NCI-H2196 (cell line): ENCODE measurements at regions not wholly inside any gene's neighbourhood (a gene's known extent, or its start where the extent isn't known, plus 50 kb on each side); places are given as distances from the start of the nearest gene placed in this dataset.

ENCODE experiments used
- DNase-seq: peaks from one replicate; lab custom pipeline; 2025; ENCODE audit not compliant: unreplicated experiment; lab: John Stamatoyannopoulos, UW

GRCh38 chr11:111444040-111444439, 65.0 kb upstream of the POU2AF1 start:
- DNase-seq = no peak

DNA sequence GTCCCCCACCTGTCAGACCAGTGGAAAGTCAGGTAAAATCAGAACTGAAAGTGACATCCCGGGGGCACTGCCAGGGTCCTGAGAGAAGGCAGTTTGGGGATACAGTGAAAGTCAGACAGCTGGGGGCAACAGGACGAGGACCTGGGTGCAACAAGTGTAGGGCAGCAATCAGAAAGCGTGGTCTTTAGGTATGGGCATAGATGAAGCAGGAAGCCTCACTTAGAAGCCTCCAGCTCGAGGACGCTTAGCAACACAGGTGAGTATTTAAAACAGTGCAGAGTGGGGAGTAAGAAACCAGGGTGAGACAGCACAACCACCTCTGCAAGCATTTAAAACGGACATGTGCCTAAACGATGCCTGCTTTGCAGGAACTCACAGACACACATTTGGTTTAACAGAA, 64.6 kb upstream of the POU2AF1 start:
- DNase-seq = no peak

- no peak for DNase-seq
Observed at GRCh38 chr11:111443032-111443431, 64.0 kb upstream of the POU2AF1 start.

GRCh38 chr11:111441443-111441842, 62.4 kb upstream of the POU2AF1 start:
- DNase-seq = no peak

- no peak for DNase-seq
Observed at GRCh38 chr11:111440416-111441205, 61.5 kb upstream of the POU2AF1 start.

DNA sequence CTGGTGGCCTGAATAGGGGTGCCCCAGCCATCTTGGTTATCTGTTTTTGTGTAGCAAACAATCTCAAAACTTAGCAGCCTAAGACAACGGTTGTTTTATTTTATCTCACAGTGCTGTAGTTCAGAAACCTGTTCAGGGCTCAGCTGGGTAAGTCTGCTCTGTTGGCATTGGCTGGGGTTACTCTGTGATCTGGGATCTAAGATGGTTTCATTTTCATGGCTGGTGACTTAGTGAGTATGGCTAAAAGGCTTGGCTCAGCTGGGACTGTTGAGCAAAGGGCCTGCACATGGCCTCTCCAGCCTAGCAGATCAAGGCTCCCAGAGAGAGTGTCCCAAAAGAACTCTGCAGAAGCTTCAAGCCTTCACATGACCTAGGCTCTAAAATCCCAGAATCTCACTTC, 60.8 kb upstream of the POU2AF1 start:
- DNase-seq = no peak

DNA sequence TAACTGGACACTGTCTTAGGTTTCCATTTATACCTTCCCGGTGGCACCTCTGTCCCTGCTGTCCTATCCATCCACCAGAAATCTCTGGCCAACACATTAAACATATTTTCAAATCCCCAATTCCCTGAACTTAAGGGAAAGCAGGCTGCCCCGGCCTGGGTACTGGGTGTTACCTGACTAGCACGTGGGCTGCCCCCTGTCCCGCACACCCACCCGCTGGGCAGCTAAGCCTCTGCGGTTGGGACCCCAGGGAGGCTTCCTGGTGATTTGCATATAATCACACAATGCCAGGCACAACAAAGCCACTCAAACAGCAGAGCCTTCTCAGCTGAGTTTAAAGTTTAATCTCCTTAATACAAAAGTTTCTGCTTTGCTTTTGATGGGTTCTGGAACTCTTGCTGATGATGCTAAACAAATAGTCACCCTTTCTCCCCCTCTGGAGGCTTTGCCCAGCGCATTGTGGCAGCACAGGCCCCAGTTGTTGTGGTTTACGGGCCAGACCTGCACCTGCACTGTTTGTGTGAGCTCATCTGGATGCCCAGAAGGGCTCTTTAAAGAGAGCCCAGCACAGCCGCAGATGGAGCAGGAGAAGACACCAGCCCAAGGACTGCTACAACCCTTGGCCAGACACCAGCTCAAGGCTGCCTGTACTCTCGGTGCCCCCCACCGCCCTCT, 59.9 kb upstream of the POU2AF1 start:
- peak; percentile 68 for DNase-seq

DNA sequence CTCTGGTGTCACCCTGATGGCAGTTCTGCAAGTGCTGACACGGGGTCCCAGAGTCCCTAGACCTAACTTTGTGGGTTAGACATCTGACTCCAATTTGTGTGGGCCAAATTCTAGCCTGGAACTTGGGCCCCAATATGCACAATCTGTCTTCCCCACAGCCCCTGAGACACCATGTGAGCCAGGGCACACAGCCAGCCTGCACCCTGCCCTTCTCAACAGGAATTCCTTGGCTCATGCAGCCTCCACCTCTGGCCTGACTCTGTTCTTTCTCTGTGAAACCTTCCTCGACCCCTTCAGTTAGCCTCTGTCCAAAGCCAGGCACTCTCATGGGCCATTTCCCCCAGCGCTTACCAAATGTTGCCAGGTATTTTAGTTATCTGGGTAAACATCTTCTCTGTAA, 59.1 kb upstream of the POU2AF1 start:
- DNase-seq = no peak

- peak; percentile 68 for DNase-seq
Observed at GRCh38 chr11:111435046-111435698, 56.1 kb upstream of the POU2AF1 start.

- peak; percentile 29 for DNase-seq
Observed at GRCh38 chr11:111429066-111429506, 50.0 kb upstream of the POU2AF1 start.
